Stimulated activated CD4-positive, alpha-beta T cell treated with anti-CD3 and anti-CD28 coated beads, Interleukin-4, amount 100 ng/mL, for 48 hours (primary cell): ENCODE measurements at regions not wholly inside any gene's neighbourhood (a gene's known extent, or its start where the extent isn't known, plus 50 kb on each side); places are given as distances from the start of the nearest gene placed in this dataset.

Experiments
- DNase-seq, 2 donors: peaks; one replicate each; pipeline ENCODE4 v3.0.0-alpha.2; 2020; ENCODE audit warnings: low read depth in 2 of 2

DNA sequence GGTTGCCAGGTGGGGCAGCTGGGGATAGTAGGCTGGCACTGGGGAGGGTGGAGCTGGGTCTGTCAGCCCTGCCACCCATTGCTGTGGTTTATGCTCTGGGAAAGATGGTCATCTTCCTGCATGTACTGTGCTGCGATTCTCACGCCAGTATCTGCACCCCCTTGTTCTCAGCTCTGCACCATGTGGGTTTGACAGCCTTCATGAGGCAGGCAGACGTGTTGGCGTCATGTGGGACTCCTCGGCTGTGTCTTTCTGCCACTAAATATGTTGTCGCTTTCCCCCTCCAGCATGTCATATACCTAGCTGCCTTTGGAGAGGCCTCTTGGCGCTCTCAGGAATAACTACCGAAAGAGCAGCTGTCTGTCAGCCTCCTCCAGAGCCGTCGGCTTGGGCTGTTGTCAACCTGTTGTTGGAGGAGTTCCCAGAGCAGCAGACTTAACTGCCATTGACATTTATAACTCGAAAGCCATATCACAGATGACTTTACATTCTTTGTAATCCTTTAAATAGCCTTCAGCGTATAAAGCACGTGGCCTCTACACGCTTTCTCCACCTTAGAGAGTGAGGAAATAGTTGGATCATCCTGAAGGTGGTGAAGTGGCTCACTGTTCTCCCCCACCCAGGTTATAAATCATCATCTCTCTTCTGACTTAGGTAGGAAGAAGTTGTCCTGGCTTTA lies 80.4 kb upstream of the MGAT5 start:
- DNase-seq = no peak

DNA sequence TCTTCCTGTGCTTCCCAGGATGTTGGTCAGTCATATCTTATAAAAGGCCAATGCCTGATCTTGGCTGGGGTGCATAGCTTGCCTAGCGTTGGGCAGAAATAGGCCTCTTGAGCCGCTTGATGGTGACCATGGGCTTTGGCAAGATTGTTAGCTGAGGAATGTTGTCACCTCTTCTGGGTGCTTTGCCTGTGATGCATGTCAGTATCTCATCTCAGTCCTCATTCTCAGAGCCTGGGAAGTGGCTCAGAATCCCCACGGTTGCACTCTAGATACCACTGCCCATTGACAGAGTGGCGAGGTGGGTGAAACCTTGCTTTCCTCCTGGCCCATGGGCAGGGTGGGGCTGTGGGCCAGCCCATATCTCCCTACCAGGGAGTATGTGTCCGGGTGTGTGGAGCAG lies 79.2 kb upstream of the MGAT5 start:
- no peak for DNase-seq

GRCh38 chr2:134175834-134176233 lies 78.0 kb upstream of the MGAT5 start:
- no peak for DNase-seq

GRCh38 chr2:134177351-134177931 lies 76.4 kb upstream of the MGAT5 start:
- DNase-seq = no peak

- DNase-seq = no peak
These were observed 75.6 kb upstream of the MGAT5 start for GRCh38 chr2:134178138-134178877.

DNA sequence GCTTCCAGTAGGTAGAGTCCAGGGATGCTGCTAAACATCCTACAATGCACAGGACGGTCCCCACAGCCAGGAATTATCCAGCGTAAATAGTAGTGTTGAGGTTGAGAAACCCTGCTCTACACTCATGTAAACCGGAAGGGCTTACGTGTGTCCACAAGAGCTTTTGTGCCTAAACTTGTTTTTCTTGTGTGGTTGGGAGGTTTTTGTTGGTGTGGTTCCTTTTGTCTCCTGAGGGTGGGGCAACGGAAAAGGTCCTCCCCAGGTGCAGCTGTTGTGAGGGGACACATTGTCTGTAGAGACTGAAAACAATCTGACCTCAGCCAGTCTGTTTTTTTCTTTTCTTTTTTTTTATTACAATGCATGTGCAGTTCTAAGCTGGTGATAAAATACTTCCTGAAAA lies 72.7 kb upstream of the MGAT5 start:
- no peak for DNase-seq

DNA sequence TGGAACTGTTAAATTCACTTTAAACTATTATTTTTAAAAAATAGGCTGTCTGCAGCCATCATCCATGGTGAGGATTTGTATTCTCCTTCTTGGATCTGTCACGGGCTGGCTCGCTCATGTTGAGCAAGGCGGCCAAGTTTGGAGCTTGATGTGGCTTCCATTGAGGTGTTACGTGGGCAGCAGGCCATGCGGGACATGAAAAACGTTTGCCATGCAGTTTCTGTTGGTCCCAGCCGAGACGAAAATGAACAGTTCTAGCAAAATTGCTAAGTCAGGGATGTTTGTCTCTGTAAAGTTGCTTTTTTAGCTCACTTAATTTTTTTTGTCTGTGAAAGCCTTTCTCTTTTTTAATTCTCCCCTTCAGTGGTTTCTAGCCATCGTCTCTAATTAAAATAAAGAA lies 70.2 kb upstream of the MGAT5 start:
- no peak for DNase-seq

GRCh38 chr2:134185639-134186038 lies 68.2 kb upstream of the MGAT5 start:
- DNase-seq = no peak

DNA sequence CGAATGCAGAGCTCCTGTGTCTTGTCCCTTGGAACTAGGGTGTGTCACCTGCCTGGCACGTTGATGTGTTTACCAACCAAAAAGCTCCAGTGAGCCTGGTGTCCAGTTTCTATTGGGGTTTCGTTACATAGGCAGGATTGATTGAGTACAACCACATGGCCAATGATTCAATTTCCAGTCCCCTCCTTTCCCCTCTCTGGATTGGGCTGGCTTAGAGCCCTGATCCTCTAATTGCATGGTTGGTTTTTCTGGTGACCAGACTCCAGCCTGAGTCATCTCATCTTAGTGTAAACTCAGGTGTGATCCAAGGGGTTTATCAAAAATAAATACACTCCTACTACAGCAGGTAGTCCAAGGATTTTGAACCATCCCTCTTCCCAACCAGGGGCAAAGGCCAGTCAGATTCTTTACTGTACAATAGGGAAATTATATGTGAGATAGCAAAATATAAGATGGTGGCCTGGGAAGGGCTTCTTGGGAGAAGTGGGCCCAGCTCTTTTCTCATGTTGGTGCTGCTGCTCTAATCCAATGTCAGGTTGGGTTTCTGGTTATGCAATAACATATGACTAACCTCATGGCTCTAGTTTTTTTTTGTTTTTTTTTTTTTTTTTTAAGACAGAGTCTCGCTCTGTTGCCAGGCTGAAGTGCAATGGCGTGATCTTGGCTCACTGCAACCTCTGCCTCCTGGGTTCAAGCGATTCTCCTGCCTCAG lies 64.7 kb upstream of the MGAT5 start:
- no peak for DNase-seq

DNA sequence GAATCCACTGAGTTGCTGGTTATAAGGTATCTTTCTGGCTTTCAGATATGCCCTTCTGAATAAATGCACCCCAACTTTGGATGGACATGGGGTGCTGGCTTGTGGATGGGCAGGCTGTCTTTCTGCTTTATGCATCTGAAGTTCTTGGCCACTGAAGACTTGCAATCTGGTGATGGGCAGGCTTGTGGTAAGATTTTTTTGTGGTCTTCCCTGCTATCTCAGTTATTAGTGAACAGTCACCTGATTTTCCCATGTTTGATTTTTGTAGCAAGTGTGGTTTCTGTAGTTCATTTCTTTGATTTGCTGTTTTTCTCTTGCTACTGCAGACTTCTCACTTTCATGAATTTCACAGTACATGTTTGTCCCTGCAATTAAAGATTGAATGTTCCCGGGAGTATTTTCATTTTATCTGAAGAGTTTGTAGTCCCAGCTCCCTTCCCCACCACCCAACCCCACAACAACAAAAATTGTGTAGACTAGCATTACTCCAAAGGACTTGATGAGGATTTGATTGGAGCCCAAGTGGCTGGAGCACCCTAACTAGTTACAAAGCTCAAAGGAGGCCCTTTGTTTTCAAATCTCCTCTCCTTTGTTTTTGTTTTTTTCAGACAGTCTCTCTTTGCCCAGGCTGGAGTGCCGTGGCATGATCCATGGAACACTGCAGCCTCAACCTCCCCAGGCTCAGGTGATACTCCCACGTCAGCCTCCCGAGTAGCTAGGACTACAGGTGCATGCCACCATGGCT lies 63.6 kb upstream of the MGAT5 start:
- no peak for DNase-seq

DNA sequence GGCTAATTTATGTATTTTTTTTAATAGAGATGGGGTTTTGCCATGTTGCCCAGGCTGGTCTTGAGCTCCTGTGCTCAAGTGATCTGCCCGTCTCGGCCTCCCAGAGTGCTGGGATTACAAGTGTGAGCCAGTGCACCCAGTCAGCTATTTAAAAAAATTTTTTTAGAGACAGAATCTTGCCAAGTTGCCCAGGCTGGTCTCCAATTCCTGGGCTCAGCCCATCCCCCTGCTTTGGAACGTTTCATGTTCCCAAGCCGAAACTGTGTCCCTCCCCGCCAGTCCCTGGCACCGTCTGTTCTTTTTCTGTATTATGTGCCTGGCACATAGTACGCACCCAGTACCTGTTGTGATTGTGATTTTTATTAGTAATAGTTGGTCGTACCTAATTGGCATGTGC lies 63.1 kb upstream of the MGAT5 start:
- no peak for DNase-seq

DNA sequence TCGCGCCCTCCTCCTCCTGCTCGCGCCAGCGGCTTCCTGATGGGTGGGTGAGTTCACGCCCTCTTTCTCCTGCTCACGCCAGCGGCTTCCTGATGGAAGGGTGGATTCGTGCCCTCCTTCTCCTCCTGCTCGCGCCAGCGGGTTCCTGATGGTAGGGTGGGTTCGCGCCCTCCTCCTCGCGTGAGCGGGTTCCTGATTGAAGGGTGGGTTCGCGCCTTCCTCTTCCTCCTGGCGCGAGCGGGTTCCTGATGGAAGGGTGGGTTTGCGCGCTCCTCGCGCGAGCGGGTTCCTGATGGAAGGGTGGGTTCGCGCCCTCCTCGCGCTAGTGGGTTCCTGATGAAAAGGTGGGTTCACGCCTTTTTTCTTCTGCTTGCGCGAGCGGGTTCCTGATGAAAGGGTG lies 62.0 kb upstream of the MGAT5 start:
- DNase-seq = no peak

DNA sequence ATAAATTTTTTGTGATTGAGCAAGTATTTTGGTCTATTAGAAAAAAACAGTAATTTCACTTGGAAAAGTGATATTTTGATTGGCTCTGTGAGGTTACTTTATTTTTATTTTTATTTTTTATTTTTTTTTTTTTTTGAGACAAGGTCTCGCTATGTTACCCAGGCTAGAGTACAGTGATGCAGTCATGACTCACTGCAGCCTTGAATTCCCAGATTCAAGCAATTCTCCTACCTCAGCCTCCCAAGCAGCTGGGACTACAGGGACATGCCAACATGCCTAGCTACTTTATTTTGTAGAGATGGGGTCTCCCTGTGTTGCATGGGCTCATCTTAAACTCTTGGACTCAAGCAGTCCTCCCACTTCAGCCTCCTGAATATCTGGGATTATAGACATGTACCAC lies 60.9 kb upstream of the MGAT5 start:
- DNase-seq = no peak

DNA sequence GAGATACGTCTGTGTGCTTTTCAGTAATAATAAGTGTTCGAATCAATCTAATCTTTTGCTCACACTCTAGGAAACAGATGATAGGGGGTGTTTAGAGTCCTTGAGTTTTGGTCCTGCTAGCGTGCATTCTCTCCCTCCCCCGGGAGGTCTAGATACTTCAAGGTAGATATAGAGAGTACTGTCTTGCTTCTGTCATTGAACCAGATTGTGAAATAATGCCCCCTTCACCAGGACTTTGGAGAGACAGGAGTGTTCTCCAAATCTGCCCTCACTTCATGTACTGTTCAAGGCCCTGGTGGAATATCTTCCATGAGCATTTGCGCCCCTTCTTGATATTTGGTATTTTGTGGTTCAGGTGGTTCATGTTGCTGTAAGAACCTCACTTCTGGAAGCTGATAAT lies 59.4 kb upstream of the MGAT5 start:
- DNase-seq = no peak

GRCh38 chr2:134195341-134195740 lies 58.5 kb upstream of the MGAT5 start:
- no peak for DNase-seq

DNA sequence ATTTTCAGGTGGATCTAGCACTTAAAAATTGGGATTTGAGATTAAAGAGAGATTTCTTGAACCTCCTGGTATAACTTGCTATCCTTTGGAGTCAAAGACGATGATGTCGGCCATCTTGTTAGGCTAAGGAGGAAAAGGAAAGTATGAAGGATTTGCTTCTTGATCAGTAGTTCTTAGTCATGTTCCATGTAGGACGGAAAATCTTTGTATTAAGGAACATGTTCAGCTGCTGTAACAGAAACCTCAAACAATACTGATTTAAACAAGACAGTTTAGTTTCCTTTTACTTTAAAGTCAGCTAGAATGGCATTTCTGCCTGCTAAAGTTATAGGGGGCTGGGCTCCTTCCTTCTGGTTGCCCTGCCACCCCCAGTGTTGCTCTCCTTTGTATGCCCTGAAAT lies 56.4 kb upstream of the MGAT5 start:
- DNase-seq = no peak

DNA sequence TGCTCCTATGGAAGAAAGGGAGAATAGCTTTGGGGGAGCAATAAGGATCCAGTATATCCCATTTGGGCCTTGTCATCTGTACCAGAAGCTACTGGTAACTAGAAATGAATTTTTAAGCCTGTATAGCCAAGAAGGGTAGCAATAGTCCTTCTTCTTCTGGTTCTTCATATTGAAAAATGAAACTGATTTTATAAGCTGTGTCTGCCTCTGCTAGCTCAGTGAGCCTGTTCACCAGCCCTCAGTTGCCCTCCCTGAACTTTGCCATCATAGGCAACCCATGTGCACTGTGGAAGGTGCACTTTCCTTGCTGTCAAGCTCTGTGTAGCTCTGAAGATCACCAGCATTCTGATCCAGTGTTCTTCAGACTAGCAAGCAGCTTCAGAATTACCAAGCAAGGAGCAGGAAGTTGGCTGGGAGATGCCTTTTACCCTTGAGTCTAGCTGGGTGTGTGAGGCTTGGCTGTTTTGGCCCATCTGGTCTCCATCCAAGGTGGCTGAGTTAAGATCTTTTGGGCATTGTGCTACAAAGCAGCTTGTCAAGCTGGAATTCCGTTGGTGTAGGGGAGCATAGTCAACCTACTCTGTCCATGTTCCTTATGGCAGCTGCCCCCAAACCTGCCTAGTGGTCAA lies 55.8 kb upstream of the MGAT5 start:
- no peak for DNase-seq

DNA sequence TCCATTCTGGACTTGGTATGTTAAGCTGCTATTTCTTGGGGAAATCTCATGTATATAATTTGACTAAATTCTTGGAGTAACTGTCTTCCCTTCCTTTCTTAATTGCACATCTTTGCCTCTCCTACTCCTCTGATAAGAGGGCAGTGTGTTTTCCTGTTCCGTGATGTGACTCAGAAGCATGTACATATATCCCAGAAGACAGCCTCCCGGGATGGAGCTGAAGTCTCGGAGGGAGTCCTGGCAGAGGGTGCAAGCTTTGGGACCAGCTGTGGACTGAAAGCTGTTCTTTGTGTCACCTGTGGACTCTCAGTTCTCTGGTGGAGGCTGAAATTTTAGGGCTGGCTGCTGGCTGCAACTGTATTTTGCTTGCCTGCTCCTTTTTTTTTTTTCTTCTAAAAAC lies 54.7 kb upstream of the MGAT5 start:
- no peak for DNase-seq

DNA sequence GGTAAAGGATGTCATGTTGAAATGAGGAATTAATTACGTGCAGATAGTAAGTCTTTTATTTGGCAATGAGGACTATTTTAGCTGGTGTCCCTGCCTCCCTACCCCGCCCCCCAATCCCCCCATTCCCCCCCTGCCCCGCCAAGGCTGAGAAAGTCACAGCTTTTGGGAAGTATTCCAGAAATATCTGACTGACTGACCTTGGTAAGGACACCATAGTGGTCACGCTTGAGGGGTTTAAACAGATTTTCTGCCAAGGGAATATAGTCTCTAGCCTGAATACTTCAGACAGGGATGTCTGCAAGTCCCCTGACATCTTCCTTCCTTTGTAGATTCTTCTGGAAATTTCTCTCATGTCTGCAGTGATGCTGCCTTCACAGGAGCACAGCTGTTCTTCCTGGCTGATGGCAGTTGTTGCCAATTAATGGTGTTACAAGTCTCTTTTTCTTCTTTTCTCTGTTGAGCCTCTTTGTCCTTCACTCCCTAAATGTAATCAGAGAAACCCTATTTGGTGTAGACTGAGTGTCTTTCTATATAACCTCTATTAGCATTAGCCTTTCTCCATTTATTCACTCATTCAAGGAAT lies 53.7 kb upstream of the MGAT5 start:
- DNase-seq = no peak

DNA sequence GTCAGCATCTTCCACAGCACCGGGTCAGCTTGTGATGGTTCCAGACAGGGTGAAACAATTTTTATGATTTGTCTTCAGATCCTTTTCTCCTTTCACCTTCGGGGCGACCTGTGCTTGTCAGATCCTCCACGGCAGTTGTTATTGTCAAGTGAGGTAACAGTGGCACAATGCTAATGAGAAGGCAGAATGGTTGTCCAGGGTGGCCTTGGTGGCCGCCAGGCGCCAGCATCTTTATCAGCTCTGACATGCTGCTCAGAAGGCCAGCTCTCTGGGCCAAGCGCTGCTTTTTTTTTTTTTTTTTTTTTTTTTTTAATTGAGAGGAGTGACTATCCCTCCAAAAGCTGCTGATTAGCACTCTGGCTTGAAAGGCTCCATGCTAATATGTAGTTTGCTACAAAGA lies 52.3 kb upstream of the MGAT5 start:
- no peak for DNase-seq

DNA sequence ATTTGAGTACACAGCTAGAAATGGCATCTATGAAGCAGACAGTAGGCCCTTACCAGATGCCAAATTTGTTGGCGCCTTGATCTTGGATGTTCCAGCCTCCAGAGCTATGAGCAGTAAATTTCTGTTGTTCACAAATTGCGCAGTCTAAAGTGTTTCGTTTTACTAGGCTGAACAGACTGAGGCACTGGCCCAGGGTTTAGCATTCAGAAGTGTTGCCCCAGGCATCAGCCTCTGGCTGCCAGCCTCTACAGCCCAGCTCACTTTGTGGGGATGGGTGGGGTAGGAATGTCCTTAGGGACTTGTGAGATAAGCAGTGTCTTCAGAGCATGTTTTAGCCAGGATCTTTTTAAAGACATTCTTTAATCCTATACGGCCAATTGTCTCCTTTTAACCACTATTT lies 51.5 kb upstream of the MGAT5 start:
- DNase-seq = no peak
